ENCODE measurements at regions not wholly inside any gene's neighbourhood (a gene's known extent, or its start where the extent isn't known, plus 50 kb on each side); places are given as distances from the start of the nearest gene placed in this dataset.

GRCh38 chr7:25395976-25396375 lies 167.7 kb upstream of the NPVF start:
- WGBS, 2 donors: 82 to 88% methylated on average over 5 of the region's 5 CpGs
- intact Hi-C loops (cut with DNase I): no loop called here
- ATAC-seq: no peak

GRCh38 chr7:25396668-25397067 lies 168.4 kb upstream of the NPVF start:
- Histone ChIP-seq H3K4me1 (peaks cover 2 to 10% (median 3%) of the 10 kb centered on the region in 3 donors), H3K27ac (no peak overlapping the region), H3K36me3 (no peaks in the 10 kb centered on the region), H3K4me3 (no peak overlapping the region), H3K9me3 (no peaks in the 10 kb centered on the region), H3K27me3 (no peaks in the 10 kb centered on the region)
- intact Hi-C loops (cut with DNase I): no loop called here
- DNase-seq: no peak
- ATAC-seq: no peak
- TF ChIP-seq, protein P1, sequence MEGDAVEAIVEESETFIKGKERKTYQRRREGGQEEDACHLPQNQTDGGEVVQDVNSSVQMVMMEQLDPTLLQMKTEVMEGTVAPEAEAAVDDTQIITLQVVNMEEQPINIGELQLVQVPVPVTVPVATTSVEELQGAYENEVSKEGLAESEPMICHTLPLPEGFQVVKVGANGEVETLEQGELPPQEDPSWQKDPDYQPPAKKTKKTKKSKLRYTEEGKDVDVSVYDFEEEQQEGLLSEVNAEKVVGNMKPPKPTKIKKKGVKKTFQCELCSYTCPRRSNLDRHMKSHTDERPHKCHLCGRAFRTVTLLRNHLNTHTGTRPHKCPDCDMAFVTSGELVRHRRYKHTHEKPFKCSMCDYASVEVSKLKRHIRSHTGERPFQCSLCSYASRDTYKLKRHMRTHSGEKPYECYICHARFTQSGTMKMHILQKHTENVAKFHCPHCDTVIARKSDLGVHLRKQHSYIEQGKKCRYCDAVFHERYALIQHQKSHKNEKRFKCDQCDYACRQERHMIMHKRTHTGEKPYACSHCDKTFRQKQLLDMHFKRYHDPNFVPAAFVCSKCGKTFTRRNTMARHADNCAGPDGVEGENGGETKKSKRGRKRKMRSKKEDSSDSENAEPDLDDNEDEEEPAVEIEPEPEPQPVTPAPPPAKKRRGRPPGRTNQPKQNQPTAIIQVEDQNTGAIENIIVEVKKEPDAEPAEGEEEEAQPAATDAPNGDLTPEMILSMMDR (IDR thresholded peaks at IDR 0.05): no peak
- WGBS, 2 donors: 91 to 94% methylated on average over 3 of the region's 3 CpGs
- no peak for FAIRE-seq

More at GRCh38 chr7:25395976-25396375, 167.7 kb upstream of the NPVF start:
- H3K4me3 ChIP-seq: no peak overlapping the region
- DNase-seq (no peak), FAIRE-seq (no peak)
- no peaks in the 10 kb centered on the region for H3K27me3 ChIP-seq
- H3K4me1 ChIP-seq: peaks cover 2 to 10% (median 3%) of the 10 kb centered on the region in 3 donors
- H3K27ac ChIP-seq: no peak overlapping the region
- TF ChIP-seq, protein P1 (IDR thresholded peaks at IDR 0.05): no peak
- H3K36me3 ChIP-seq: no peaks in the 10 kb centered on the region
- no peaks in the 10 kb centered on the region for H3K9me3 ChIP-seq

GRCh38 chr7:25398418-25398817 lies 170.1 kb upstream of the NPVF start:
- intact Hi-C loops (cut with DNase I): no loop called here

DNA sequence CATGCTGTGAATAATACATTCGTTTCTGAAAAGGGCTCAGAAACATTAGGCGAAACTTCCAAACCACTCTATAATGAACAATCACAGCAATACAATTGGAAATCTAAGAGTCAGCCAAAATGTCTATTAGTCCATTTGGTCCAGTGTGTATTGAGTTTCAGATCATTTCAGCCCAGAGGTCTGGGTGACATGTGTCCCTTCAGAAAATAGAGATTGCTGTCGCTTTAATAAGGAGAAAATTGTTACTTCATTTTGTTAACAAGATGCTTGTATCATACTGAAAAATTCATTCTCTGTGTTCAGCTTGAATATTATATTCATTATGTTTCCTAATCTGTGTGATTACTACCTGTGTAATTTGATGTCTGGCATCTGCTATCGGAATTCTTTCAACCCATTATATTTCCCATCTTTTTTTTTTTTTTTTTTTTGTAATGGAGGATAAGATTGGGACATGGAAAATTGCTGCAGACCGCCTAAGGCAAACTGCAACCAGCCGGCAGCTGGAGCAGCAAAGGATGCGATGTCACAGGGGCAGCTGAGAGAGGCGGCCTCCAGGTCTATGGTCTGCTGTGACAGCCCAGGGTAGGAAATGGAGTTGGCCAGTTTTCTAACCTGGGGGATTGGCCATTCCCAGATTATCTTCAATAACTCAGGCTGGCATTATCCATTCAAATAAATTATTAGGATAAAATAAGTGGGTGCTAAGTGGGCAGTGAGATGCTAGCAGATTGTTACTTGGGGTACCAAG lies 170.9 kb upstream of the NPVF start:
- ATAC-seq (no peak), DNase-seq (no peak), FAIRE-seq (no peak)
- 79 to 91% methylated on average over 8 of the region's 8 CpGs for WGBS, 2 donors
- no peaks in the 10 kb centered on the region for H3K36me3 ChIP-seq
- no peaks in the 10 kb centered on the region for H3K9me3 ChIP-seq
- no peaks in the 10 kb centered on the region for H3K27me3 ChIP-seq
- H3K4me1 ChIP-seq: no peaks in the 10 kb centered on the region
- TF ChIP-seq, protein P1 (IDR thresholded peaks at IDR 0.05): no peak
- no peak overlapping the region for H3K27ac ChIP-seq
- no peak overlapping the region for H3K4me3 ChIP-seq
- intact Hi-C loops (cut with DNase I): no loop called here

More at GRCh38 chr7:25398418-25398817, 170.1 kb upstream of the NPVF start:
- no peak for DNase-seq
- no peaks in the 10 kb centered on the region for H3K27me3 ChIP-seq
- no peak overlapping the region for H3K27ac ChIP-seq
- H3K9me3 ChIP-seq: no peaks in the 10 kb centered on the region
- H3K36me3 ChIP-seq: no peaks in the 10 kb centered on the region
- WGBS, 2 donors: 77 to 88% methylated on average over 5 of the region's 5 CpGs
- H3K4me1 ChIP-seq: peaks cover 0 to under 1% (median under 1%) of the 10 kb centered on the region in 3 donors
- no peak overlapping the region for H3K4me3 ChIP-seq
- FAIRE-seq: no peak
- TF ChIP-seq, protein P1 (IDR thresholded peaks at IDR 0.05): no peak
- ATAC-seq: no peak

DNA sequence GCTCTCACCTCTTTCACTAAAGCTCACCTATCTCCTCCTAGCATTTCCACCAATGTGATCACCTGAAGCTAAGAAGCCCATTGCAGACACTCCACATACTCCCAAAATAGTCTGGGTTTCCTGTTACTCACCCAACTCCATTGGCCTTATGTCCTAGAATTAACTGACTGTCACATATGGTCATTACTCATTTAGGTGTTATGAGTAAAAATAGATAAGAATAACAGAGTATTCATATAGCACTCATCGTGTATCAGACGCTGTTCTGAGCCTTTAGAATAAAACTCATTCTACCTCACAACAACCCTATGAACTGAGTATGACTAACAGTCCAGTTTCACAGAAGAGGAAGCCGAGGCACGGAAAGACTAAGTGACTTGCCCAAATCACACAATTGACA lies 174.2 kb upstream of the NPVF start:
- H3K4me1 ChIP-seq: no peaks in the 10 kb centered on the region
- intact Hi-C loops (cut with DNase I): no loop called here
- 78 to 88% methylated on average over 4 of the region's 4 CpGs for WGBS, 2 donors
- DNase-seq (no peak), FAIRE-seq (no peak), ATAC-seq (no peak)
- no peaks in the 10 kb centered on the region for H3K9me3 ChIP-seq
- H3K36me3 ChIP-seq: no peaks in the 10 kb centered on the region
- TF ChIP-seq, protein P1 (IDR thresholded peaks at IDR 0.05): no peak
- no peak overlapping the region for H3K27ac ChIP-seq
- no peak overlapping the region for H3K4me3 ChIP-seq
- no peaks in the 10 kb centered on the region for H3K27me3 ChIP-seq
